GM18508 (cell line): ENCODE measurements at regions not wholly inside any gene's neighbourhood (a gene's known extent, or its start where the extent isn't known, plus 50 kb on each side); places are given as distances from the start of the nearest gene placed in this dataset.
A peak's percentile ranks its signal among the peaks of the same experiment; 100 is the strongest.

Source experiments
- ATAC-seq: cut with Tn5 transposase; IDR thresholded peaks from one replicate; pipeline ENCODE4 v1.9.1; 2021; ENCODE audit warnings: moderate number of reproducible peaks; ENCODE audit not compliant: insufficient read depth, unreplicated experiment

DNA sequence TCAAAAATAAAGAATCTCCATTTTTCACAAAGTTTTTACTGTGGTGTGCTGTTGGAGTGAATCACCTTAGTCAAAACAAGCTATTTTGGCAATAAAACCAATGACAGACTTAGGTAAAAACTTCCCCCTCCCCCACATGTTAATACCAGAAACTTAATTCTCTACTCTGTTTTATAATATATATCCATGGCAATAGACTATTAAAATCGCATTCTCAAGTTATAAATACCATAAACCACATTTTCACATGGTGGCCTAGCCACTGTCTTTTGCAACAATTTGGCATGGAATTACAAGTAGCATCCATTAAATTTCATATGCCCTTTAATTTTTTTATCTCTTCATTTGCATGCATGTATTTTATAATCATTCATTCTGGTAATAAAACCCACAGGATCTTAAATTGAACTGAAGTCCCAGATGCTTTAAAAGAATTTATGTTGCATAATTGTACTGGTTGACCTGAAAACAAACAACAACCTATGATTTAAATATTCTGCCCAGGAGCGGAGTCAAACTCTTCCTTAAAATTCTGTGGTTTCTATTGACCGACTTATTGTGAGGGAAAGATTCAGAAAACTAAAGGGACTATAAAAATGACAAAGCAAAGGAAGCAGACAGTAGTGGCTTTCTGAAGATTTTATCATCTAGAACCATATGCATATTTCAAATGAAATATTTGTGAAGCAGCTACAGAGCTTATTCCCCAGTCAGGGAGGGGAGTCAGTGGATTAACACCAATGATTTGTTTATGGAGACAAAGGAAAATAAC, 229.0 kb upstream of the TBL1XR1 start:
- ATAC-seq: no peak

DNA sequence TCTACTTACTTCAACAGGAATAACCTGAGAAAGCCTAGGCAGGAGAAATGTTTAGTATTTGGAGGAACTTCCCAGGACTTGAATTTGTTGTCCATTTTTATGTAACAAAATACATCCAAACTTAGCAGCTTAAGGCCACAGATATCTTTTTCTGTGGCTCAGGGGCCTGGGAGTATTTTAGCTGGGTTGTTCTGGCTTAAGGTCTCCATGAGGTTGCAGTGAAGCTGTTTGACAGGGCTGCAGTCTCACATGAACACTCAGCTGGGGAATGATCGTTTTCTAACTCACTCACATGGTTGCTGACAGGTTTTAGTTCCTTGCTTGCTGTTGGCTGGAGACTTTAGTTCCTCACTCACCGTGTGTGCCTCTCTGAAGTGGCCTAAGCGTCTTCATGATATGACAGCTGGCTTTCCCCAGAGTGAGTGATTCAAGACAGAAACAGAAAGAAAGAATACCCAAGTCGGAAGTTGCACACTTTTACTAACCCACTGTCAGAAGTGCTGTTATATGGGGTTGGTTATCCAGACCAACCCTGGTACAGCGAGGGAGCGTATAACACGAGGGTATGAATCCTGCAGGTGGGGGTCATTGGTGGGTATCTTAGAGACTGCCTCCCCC, 229.7 kb upstream of the TBL1XR1 start:
- ATAC-seq: peak; percentile 100

DNA sequence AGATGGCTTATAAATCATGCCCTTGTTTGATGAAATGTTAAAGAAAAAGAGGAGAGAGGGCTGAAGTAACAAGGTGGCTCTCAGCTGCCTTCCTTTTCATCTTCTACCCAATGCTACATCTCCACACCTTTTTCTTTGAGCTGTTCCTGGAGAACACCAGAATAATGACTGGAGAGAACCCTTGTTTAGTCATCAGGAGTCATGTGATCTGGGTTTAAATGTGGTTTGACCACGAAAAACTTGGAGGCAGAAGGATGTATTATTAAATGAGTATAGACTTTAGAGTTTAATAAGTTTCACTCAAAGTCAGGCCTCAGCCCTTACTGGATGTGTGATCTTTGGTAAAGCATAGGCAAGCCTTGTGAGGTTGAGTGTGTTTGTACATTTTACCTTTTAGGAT, 230.3 kb upstream of the TBL1XR1 start:
- peak; percentile 1 for ATAC-seq

DNA sequence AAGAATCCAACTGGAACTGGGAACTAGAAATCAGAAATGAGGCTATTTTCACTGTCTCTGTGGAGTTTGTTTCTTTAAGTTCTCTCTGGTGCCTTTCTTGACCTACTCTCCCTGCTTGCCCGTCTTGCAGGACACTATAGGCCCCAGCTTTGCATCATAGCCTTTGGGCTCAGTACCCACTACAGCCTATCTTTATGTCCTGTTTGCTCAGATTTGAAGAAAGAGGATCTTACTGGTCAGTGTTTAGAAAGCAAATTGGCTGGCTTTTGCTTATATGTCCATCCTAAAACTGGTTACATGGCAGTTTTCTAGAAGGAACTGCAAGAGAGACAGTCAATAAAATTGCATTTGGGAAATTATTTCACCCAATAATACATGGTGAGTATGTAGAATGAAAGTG, 231.8 kb upstream of the TBL1XR1 start:
- ATAC-seq: no peak

DNA sequence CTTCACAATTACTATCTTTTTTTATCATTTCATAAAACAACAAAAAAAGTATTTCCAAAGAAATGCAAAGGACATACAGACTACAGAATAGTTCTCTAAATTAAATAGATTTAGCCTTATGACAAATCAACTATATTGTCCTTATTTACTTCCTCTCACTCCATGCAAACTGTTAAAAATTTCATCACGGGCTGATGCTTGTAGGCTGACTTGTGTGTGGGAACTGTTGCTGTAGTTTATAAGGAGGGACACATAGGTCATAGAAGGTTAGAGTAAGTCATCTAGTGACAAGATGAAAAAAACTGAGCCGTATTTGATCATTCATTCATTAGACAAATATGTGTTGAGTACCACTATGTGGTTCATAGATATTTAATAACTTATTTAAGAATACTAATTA, 232.5 kb upstream of the TBL1XR1 start:
- no peak for ATAC-seq

DNA sequence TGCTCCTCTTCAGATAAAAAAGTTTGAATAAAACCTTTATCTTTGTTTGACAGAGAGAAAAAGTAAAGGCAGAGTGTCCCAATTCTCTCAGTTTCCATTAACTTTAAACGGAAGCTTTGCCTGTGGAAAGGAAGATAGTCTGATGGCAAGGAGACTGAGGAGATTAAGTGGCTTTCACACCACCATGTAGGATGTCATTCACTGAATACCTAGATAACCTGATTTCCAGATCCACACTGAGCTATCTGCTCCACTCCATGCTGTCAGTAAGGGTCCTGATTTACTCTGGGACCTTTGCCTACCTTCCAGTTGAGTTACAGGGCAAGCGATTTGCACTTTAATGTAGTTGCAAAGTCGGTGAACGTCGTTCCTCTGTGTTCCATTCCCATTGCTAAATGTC, 233.4 kb upstream of the TBL1XR1 start:
- ATAC-seq: no peak

DNA sequence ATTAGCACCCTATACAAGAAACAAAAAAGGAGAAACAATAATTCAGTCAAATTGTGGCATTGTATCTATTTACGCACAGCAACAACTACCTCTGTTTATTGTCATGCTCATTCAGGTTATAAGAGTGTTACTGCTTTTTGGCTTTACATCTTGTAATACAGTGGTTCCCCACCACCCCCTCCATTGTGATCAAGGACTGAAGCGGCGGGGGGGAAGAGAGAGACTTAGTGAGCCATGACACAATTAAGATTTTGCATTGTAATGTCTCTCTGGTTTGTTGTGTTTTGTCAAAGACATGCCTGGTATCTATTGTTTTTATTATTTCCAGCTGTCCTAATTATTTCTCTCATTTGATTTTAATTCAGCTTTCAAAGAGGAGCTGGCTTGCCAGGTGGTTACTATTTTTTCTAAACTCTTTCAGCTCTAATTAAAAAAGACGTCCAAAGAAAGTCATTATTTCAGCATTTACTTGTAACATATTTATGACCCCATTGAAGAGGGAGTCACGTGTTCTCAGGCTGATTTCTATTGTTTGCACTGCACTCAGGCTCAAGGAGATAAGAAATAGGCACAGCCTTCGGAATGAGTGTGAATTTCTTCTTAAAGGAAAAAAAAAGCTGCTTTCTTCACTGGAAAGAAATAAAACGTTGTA, 234.4 kb upstream of the TBL1XR1 start:
- ATAC-seq: no peak

DNA sequence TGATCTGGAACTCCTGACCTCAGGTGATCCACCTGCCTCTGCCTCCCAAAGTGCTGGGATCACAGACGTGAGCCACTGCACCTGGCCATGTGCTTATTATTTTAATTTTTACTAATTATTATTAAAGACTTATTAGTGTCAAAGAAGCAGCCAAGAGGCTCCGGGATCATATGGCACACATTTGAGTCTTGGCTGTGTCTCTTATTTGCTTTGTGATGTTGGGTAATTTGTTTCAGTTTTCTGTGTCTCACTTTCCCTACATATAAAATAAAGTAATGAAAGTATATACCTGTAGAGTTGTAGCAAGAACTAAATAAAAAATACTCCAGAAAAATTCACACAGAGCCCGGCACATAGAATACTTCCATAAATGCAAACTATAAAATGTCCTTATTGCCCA, 238.0 kb upstream of the TBL1XR1 start:
- no peak for ATAC-seq

DNA sequence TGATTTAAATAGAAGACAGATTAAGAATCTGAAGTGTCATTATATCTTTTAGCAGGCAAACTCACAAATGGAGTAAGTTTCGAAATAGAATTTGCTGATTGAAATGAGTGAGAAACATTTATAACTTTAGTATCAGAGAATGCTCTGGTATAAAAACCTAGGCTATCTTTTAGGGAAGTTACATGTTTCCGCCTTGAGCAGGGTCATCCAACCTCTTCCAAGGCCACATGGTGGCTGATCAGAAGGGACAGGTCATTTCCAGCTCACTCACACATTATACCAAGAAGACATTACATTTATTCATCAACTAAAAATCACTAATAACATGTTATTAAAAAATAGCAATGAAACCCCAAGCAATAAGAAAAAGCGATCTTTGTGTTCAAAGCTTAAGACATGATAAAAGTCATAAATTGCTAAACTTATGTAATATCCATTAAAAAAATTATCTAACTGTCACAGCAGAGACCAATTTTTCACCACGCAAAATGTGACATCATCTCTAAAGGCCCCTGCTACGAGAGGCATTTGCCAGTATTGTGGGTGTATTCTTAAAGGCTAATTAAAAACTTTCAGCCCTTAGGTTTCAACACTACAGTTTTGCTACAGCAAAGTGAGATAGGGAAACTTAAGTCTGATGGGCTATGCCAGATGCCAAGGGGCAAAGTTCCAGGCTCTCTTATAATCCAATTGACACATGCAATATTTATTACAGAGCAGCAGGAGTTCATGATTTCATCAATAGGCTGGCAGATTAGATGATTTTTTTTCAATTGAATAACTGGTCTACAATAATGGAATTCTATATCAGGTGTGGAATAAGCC, 240.4 kb upstream of the TBL1XR1 start:
- ATAC-seq: no peak

DNA sequence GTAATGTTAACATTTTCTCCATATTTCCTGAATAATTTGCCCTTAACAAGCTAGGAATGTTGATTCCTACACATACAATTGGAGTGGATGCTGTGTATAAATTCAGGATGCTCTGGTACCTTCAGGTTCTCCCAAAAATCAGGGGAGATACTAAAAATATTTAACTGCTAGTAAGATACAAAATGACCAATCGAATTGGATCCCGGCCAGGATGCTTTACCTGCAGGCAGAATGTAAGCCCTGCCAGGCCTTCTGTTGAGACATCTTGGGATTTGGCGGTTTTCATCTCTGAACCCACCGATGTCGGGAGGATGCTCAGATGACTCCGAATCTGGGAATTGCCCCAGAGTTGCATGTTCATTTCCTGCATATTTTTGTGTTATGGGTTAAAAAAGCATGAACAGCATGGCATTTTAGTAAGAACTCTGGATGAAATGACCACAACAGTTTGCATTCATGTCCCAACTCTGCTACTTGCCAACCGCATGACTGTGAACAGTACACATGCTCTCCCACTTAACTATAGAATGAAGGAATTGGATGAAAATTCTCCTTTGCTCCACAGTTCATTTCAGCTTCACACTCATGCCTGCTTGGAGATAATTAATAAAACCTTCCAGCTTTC, 241.4 kb upstream of the TBL1XR1 start:
- ATAC-seq: no peak

DNA sequence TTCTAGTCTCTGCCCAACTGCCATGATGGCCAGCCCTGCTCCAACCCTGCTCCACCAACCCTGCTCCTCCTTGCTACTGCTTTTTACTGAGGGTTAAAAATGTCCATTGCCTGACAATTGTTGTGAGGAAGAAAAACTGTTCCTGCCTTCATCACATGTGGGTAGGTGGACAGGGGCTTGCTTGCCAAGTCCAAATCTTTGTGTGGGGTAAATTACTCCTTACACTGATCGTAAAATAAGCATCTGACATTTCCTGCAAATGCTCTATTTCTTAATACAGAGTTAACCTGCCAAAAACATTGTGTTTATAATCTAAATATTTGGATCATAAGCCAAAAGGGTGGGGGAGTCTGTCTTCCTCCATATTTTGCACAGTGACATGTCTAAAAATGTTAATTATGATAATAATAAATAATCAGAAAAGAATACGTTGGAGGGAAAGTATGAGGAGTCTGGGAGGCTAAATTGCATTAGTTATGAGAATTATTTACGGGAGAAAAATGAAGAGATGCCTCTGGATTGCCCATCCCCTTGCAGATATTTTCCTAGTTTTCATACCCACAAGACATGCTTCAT, 242.5 kb upstream of the TBL1XR1 start:
- no peak for ATAC-seq

DNA sequence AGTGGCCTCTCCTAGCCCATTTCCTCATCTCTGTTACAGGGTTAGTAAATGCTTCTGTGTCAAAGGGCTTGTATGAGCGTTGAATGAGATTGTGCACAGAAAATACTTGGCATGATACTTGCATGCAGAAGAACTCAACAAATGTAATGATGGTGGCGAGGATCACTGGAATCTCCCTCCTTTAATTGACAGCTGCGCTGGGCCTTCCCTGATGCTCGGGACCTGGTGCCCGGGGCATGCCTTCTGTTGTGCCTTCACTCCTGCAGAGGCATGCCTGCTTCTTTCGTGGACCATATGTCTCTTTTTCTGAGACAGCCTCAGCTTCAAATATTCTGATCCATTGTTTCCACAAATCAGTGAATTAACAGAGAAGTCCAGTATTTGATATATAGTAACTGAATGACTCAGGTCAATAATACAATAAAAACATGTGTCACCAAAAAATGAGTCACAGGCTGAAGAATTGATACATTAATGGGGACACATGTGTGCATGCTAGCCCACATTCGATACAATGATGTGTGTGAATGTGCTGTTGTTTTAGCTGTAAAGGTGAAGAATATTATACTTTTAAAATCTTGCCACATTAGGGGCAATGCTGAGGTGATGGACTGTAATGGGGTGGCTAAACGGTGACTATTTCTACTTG, 243.3 kb upstream of the TBL1XR1 start:
- ATAC-seq: no peak

DNA sequence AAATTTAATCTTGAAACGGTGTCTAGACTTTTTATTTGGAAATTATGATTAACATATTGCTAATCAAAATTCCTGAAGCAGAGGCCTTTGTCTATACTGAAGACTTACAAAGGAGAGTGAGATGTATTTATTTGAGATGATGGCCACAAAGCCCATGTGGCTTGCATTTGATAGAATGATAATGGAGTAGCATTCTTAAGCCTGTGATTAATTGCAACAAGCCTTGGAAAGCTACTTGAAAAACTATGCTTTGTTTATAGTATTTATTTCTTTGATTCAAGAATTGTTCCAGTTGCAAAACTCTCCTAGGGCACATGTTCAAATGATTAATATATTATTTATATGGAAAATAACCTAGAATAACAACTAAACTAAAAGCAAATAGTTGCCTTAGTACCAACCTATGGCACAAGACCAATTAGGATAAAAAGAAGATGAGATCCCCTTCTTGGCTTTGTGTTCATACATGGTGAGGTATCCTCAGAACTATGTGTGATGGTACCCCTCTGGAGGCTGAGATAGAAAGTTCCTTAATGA, 244.1 kb upstream of the TBL1XR1 start:
- ATAC-seq: no peak

DNA sequence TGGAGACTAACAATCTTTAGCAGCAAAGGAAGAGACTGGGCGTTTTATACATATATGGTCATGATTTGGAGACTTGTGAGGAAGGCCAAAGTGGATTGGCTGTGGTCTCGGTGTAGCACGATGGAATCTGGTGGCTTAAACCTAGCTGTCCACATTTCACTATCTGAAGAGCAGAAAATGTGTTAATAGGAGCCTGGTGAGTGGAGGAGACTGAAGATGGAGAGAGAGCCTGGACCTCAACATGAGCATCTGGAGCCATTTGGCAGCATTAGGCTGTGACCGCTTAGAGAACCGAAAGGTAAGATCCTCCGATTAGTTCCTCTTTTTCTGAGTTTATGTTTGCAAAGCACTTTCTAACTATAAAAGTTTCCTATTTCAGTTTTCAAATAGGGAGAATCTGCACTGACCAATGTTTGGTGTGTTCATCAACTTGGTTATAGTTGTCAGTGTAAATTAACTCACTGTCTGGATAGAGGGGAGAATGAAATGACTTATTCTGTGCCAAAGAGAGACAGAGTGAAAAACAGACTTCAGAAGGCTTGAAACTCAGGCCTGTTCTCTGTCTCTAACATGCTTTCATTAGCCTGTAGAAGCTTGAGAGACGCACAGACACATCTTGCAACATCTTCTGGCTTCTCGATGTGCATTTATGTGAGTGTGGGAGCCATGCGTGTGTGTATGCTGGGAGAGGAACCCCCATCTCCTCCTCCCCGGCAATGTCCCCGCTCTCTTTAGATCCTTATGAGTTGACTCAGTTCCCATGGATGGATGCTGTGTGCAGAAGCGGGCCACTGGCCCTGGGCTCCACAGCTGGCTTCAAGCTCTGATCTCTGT, 244.7 kb upstream of the TBL1XR1 start:
- ATAC-seq: peak; percentile 98

DNA sequence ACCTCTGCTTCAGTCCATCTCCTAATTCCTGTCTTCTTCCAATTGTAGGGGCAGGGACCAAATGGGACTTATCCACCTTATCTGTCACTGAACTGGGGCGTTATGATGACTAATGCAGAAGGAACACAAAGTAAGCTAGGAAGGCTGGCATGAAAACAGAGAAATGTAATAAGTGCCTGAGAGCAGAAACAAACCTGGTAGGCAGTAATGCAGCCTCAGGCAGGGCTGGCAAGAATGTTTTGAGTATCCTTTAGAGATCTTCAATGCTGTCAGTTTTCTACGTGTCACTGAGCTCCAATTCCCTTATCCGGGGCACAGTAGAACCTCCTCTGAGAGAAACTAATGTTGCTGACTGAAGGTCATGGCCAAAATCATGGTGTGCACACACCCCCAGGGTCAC, 246.2 kb upstream of the TBL1XR1 start:
- no peak for ATAC-seq

DNA sequence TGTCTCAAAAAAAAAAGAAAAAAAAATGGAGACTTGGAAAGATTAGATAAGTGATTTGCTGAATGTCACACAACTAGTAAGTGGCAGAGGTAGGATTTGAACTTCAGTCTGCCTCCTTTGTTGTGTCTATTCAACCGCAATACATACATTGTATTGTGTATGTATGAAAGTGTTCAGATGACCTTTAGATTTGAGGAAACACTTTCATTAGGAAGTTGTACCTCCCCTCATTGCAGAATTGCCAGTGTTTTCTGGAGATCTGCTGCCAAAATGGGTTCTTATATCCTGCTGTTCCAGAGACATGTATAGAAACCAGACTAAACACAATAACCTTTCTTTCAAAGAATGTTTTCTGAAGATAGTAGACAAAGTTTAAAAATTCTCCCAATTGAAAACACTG, 247.4 kb upstream of the TBL1XR1 start:
- ATAC-seq: no peak

DNA sequence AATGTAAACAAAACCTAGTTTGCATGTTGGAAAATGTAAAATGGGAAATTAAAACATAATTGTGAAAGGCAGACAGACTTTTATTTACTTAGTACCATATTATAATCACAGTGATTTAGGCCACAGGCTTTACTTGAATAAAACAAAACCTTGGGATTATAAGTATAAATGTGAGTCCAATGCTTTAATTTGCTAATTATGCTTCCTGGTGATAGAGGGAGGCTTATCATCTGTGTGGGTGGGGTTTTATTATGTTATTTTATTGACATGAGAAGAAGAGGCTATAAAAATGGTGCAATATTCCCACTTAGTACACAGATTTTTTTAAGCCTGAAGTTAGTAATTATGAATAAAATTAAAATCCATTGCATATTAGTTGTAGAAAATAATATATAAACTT, 248.3 kb upstream of the TBL1XR1 start:
- ATAC-seq: no peak

DNA sequence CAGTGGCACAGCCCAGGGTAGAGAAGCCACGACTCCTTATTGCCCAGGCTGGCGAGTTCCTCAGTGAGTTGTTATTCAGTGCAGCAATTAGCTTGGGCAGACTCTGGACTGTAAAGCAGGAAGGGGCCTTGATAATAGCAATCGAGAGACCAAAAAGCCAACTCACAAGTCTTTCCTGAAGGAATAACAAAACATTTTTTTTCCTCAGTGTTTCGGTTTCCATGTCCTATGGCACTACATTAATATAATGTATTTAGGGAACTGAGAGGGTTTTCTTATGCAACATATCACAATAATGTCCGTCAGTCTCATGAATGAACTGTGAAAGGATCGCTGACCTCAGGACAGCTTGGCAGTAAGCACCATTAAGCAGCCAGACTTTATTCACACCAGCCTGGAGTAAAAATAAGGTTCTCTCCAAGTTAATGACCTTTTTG, 248.9 kb upstream of the TBL1XR1 start:
- ATAC-seq: no peak
